ENCODE measurements at regions not wholly inside any gene's neighbourhood (a gene's known extent, or its start where the extent isn't known, plus 50 kb on each side); places are given as distances from the start of the nearest gene placed in this dataset.

GRCh38 chr2:16242906-16243305 is 302.6 kb downstream of the MYCN start:
- Mint-ChIP-seq H3K27ac (no peak overlapping the region), H3K27me3 (peaks cover 5% of the 10 kb centered on the region), H3K4me3 (no peak overlapping the region), H3K9me3 (no peaks in the 10 kb centered on the region), H3K36me3 (ENCODE audit: low read depth) (no peaks in the 10 kb centered on the region), H3K4me1 (ENCODE audit: low read depth) (no peaks in the 10 kb centered on the region)
- Histone ChIP-seq H3K4me3 (ENCODE audit: low read length) (no peak overlapping the region), H3K36me3 (ENCODE audit: insufficient read depth, low read length) (no peaks in the 10 kb centered on the region), H3K9me3 (ENCODE audit: control insufficient read depth in 1 of 2, insufficient read depth in 1 of 2, low read length in 2 of 2) (no peaks in the 10 kb centered on the region), H3K27ac (ENCODE audit: low read depth in 1 of 2, low read length in 2 of 2) (no peak overlapping the region), H3K4me1 (ENCODE audit: insufficient read depth, low read length) (no peaks in the 10 kb centered on the region), H3K27me3 (ENCODE audit: control insufficient read depth in 1 of 2, insufficient read depth in 2 of 2, low read length in 2 of 2) (peaks cover 0 to 2% of the 10 kb centered on the region in 2 experiments)
- POLR2A ChIA-PET = no interaction called here
- DNase-seq = no peak
- ATAC-seq (ENCODE audit: poor library complexity) = no peak
- no peak for TF ChIP-seq CTCF (IDR thresholded peaks at IDR 0.05)
- CTCF ChIA-PET = no interaction called here
- intact Hi-C loops (cut with DNase I, micrococcal nuclease) = no loop called here

- no peaks in the 10 kb centered on the region for H3K9me3 Mint-ChIP-seq
- Histone ChIP-seq H3K27ac (ENCODE audit: low read depth in 1 of 2, low read length in 2 of 2) (no peak overlapping the region), H3K36me3 (ENCODE audit: insufficient read depth, low read length) (no peaks in the 10 kb centered on the region), H3K4me3 (ENCODE audit: low read length) (no peak overlapping the region), H3K9me3 (ENCODE audit: control insufficient read depth in 1 of 2, insufficient read depth in 1 of 2, low read length in 2 of 2) (no peaks in the 10 kb centered on the region), H3K4me1 (ENCODE audit: insufficient read depth, low read length) (no peaks in the 10 kb centered on the region), H3K27me3 (ENCODE audit: control insufficient read depth in 1 of 2, insufficient read depth in 2 of 2, low read length in 2 of 2) (peaks cover 0 to 2% of the 10 kb centered on the region in 2 experiments)
- CTCF ChIA-PET = no interaction called here
- peaks cover 5% of the 10 kb centered on the region for H3K27me3 Mint-ChIP-seq
- no peak for TF ChIP-seq CTCF (IDR thresholded peaks at IDR 0.05)
- ATAC-seq (ENCODE audit: poor library complexity) (no peak), DNase-seq (no peak)
- no peaks in the 10 kb centered on the region for H3K36me3 Mint-ChIP-seq (ENCODE audit: low read depth)
- POLR2A ChIA-PET = no interaction called here
- intact Hi-C loops (cut with DNase I, micrococcal nuclease) = no loop called here
- H3K4me3 Mint-ChIP-seq = no peak overlapping the region
- no peaks in the 10 kb centered on the region for H3K4me1 Mint-ChIP-seq (ENCODE audit: low read depth)
- H3K27ac Mint-ChIP-seq = no peak overlapping the region
Measured at GRCh38 chr2:16241166-16242160, 301.1 kb downstream of the MYCN start.

- DNase-seq (no peak), ATAC-seq (ENCODE audit: poor library complexity) (no peak)
- H3K4me3 Mint-ChIP-seq = no peak overlapping the region
- POLR2A ChIA-PET = no interaction called here
- H3K27ac Mint-ChIP-seq = no peak overlapping the region
- TF ChIP-seq CTCF (IDR thresholded peaks at IDR 0.05) = no peak
- H3K4me3 ChIP-seq (ENCODE audit: low read length) = no peak overlapping the region
- H3K27me3 ChIP-seq (ENCODE audit: control insufficient read depth in 1 of 2, insufficient read depth in 2 of 2, low read length in 2 of 2) = peaks cover 0 to 2% of the 10 kb centered on the region in 2 experiments
- no peaks in the 10 kb centered on the region for H3K9me3 ChIP-seq (ENCODE audit: control insufficient read depth in 1 of 2, insufficient read depth in 1 of 2, low read length in 2 of 2)
- H3K4me1 ChIP-seq (ENCODE audit: insufficient read depth, low read length) = no peaks in the 10 kb centered on the region
- H3K27me3 Mint-ChIP-seq = peaks cover 13% of the 10 kb centered on the region
- H3K36me3 Mint-ChIP-seq (ENCODE audit: low read depth) = no peaks in the 10 kb centered on the region
- intact Hi-C loops (cut with DNase I, micrococcal nuclease) = no loop called here
- no peaks in the 10 kb centered on the region for H3K9me3 Mint-ChIP-seq
- H3K27ac ChIP-seq (ENCODE audit: low read depth in 1 of 2, low read length in 2 of 2) = no peak overlapping the region
- no peaks in the 10 kb centered on the region for H3K36me3 ChIP-seq (ENCODE audit: insufficient read depth, low read length)
- no peaks in the 10 kb centered on the region for H3K4me1 Mint-ChIP-seq (ENCODE audit: low read depth)
- CTCF ChIA-PET = no interaction called here
Measured at GRCh38 chr2:16240402-16240801, 300.1 kb downstream of the MYCN start.
